SK-N-SH (cell line): ENCODE measurements at regions not wholly inside any gene's neighbourhood (a gene's known extent, or its start where the extent isn't known, plus 50 kb on each side); places are given as distances from the start of the nearest gene placed in this dataset.

Source experiments
- CTCF ChIA-PET: fragments of 300-600, 350-600 bp; formaldehyde crosslinking; extraction: SDS; loops from one replicate; lab custom pipeline; 2021; lab: Yijun Ruan, JAX
- POLR2A ChIA-PET: fragments of 350-600 bp; sonication (Branson Sonifier 250); formaldehyde crosslinking; extraction: SDS; loops from one replicate; lab custom pipeline; 2020; ENCODE audit warnings: antibody characterized with exemption, inconsistent platforms; lab: Yijun Ruan, JAX
- DNase-seq: peaks from one replicate; pipeline ENCODE4 v3.0.0; 2012
- H2AFZ ChIP-seq: fragments of 200-600 bp; sonication (generic); 2 replicates; pipeline ENCODE4 v1.8.1; 2016; ENCODE audit warnings: antibody characterized with exemption, mild to moderate bottlenecking, low read depth
- H3F3A ChIP-seq: fragments of 200-600 bp; sonication (generic); replicated peaks from 2 replicates; pipeline ENCODE3; 2016; ENCODE audit warnings: antibody characterized with exemption, mild to moderate bottlenecking; ENCODE audit not compliant: insufficient read depth
- H3K27ac ChIP-seq, 2 experiments: fragments of 200-500 bp in 1 of 2; fragments of 200-600 bp in 1 of 2; sonication (Bioruptor generic) in 1 of 2; sonication (generic), shearing (Covaris generic) in 1 of 2; 2 replicates each; pipeline versions ENCODE4 v1.5.1 to v1.6.1; 2014 to 2016; ENCODE audit warnings: low read depth in 2 of 2, inconsistent platforms in 1 of 2, low read length in 1 of 2, mild to moderate bottlenecking in 1 of 2, mixed read lengths in 1 of 2
- H3K27me3 ChIP-seq: fragments of 200-600 bp; sonication (generic), shearing (Covaris generic); 2 replicates; pipeline ENCODE4 v1.6.1; 2016; ENCODE audit warnings: mixed run types; ENCODE audit not compliant: insufficient read depth
- H3K36me3 ChIP-seq, 2 experiments: fragments of 200-500 bp in 1 of 2; fragments of 200-600 bp in 1 of 2; sonication (Bioruptor generic) in 1 of 2; sonication (generic) in 1 of 2; replicated peaks in 1 of 2; 2 replicates each; pipeline versions ENCODE3 to v1.5.1; 2014 to 2016; ENCODE audit warnings: low read length in 1 of 2, mild to moderate bottlenecking in 1 of 2; ENCODE audit not compliant: insufficient read depth in 2 of 2, control insufficient read depth in 1 of 2
- H3K4me1 ChIP-seq, 2 experiments: fragments of 200-500 bp in 1 of 2; fragments of 200-600 bp in 1 of 2; sonication (Bioruptor generic) in 1 of 2; sonication (generic), shearing (Covaris generic) in 1 of 2; 2 replicates each; pipeline versions ENCODE4 v1.5.1 to v1.6.1; 2014 to 2016; ENCODE audit warnings: low read depth in 1 of 2, low read length in 1 of 2, mixed run types in 1 of 2; ENCODE audit not compliant: insufficient read depth in 2 of 2, control insufficient read depth in 1 of 2
- H3K4me2 ChIP-seq: fragments of 200-600 bp; sonication (generic), shearing (Covaris generic); 2 replicates; pipeline ENCODE4 v1.6.1; 2017; ENCODE audit warnings: mixed run types
- H3K4me3 ChIP-seq, 2 experiments: fragments of 200-500 bp in 1 of 2; fragments of 200-600 bp in 1 of 2; sonication (Bioruptor generic) in 1 of 2; sonication (generic), shearing (Covaris generic) in 1 of 2; 2 replicates each; pipeline versions ENCODE4 v1.5.1 to v1.8.1; 2014 to 2016; ENCODE audit warnings: low read depth in 2 of 2, inconsistent platforms in 1 of 2, low read length in 1 of 2, mild to moderate bottlenecking in 1 of 2, mixed read lengths in 1 of 2, moderate library complexity in 1 of 2
- H3K79me2 ChIP-seq: fragments of 200-600 bp; sonication (generic); 2 replicates; pipeline ENCODE4 v1.8.1; 2017; ENCODE audit warnings: mild to moderate bottlenecking; ENCODE audit not compliant: insufficient read depth
- H3K9ac ChIP-seq: fragments of 200-600 bp; sonication (generic); 2 replicates; pipeline ENCODE4 v1.6.1; 2017; ENCODE audit warnings: mixed run types
- H3K9me2 ChIP-seq: fragments of 200-600 bp; sonication (generic); 2 replicates; pipeline ENCODE4 v1.6.1; 2017; ENCODE audit warnings: mixed run types
- H3K9me3 ChIP-seq: fragments of 200-600 bp; sonication (generic); 2 replicates; pipeline ENCODE4 v1.6.1; 2017; ENCODE audit warnings: mixed run types, mild to moderate bottlenecking, moderate library complexity
- H4K20me1 ChIP-seq: fragments of 200-600 bp; sonication (generic); 2 replicates; pipeline ENCODE4 v1.6.1; 2017; ENCODE audit warnings: mild to moderate bottlenecking, mixed run types; ENCODE audit not compliant: insufficient read depth
- CHD2 ChIP-seq: fragments of 150-350 bp; IDR thresholded peaks from 2 replicates; pipeline ENCODE4 v1.6.1; 2018; ENCODE audit warnings: low read length; ENCODE audit not compliant: partially characterized antibody
- CTCF ChIP-seq: fragments of 200-600 bp; sonication (generic); IDR thresholded peaks from 2 replicates; pipeline ENCODE4 v1.6.1; 2017; ENCODE audit warnings: antibody characterized with exemption, mild to moderate bottlenecking, moderate library complexity
- ELF1 ChIP-seq: IDR thresholded peaks from 2 replicates; pipeline ENCODE4 v1.4.0; 2012
- EP300 ChIP-seq, 2 experiments: IDR thresholded peaks; 2 replicates each; pipeline versions ENCODE4 v1.4.0 to v1.6.1; 2012; ENCODE audit warnings: borderline replicate concordance in 1 of 2, low read depth in 1 of 2, low read length in 1 of 2
- FOSL2 ChIP-seq: IDR thresholded peaks from 2 replicates; pipeline ENCODE4 v1.4.0; 2012; ENCODE audit warnings: low read depth, mild to moderate bottlenecking, moderate library complexity, borderline replicate concordance
- FOXM1 ChIP-seq: IDR thresholded peaks from 2 replicates; pipeline ENCODE4 v1.4.0; 2012; ENCODE audit warnings: low read depth, mild to moderate bottlenecking
- GATA2 ChIP-seq: sonication (generic); formaldehyde crosslinking; IDR thresholded peaks from 2 replicates; pipeline ENCODE4 v1.5.0; 2020; ENCODE audit warnings: mild to moderate bottlenecking, missing genetic modification reagents
- IRF3 ChIP-seq: fragments of 150-350 bp; IDR thresholded peaks from 2 replicates; pipeline ENCODE4 v1.6.1; 2016; ENCODE audit warnings: mild to moderate bottlenecking, low read depth, low read length
- JUND ChIP-seq: IDR thresholded peaks from 2 replicates; pipeline ENCODE4 v1.4.0; 2012
- MAX ChIP-seq: IDR thresholded peaks from 2 replicates; pipeline ENCODE4 v1.4.0; 2012; ENCODE audit warnings: low read depth
- MEF2A ChIP-seq: IDR thresholded peaks from 2 replicates; pipeline ENCODE4 v1.4.0; 2012; ENCODE audit warnings: low read depth, borderline replicate concordance
- MXI1 ChIP-seq: IDR thresholded peaks from 2 replicates; pipeline ENCODE4 v1.6.1; 2012; ENCODE audit warnings: mild to moderate bottlenecking, low read depth, low read length, improper control_type of control experiment
- NRF1 ChIP-seq: IDR thresholded peaks from 2 replicates; pipeline ENCODE4 v1.6.1; 2012; ENCODE audit warnings: low read depth, mild to moderate bottlenecking, low read length
- PBX3 ChIP-seq: IDR thresholded peaks from 2 replicates; pipeline ENCODE4; 2012
- RAD21 ChIP-seq: IDR thresholded peaks from 2 replicates; pipeline ENCODE4 v1.6.1; 2012; ENCODE audit warnings: mild to moderate bottlenecking, low read length
- RCOR1 ChIP-seq: fragments of 150-350 bp; IDR thresholded peaks from 2 replicates; pipeline ENCODE4 v1.6.1; 2017; ENCODE audit warnings: antibody characterized with exemption, low read length
- RFX5 ChIP-seq: IDR thresholded peaks from 2 replicates; pipeline ENCODE4 v1.6.1; 2012; ENCODE audit warnings: mild to moderate bottlenecking, improper control_type of control experiment, low read length
- SIN3A ChIP-seq: IDR thresholded peaks from 2 replicates; pipeline ENCODE4 v1.6.1; 2012; ENCODE audit warnings: low read depth, mild to moderate bottlenecking, low read length, moderate library complexity, borderline replicate concordance
- SMC3 ChIP-seq: IDR thresholded peaks from 2 replicates; pipeline ENCODE4 v1.6.1; 2012; ENCODE audit warnings: low read depth, low read length, improper control_type of control experiment
- TCF12 ChIP-seq: IDR thresholded peaks from 2 replicates; pipeline ENCODE4 v1.4.0; 2012
- TEAD4 ChIP-seq: IDR thresholded peaks from 2 replicates; pipeline ENCODE4 v1.4.0; 2012; ENCODE audit warnings: mild to moderate bottlenecking, borderline replicate concordance; ENCODE audit not compliant: insufficient read depth
- YY1 ChIP-seq: IDR thresholded peaks from 2 replicates; pipeline ENCODE4 v1.4.0; 2012; ENCODE audit warnings: low read depth, mild to moderate bottlenecking
- WGBS: methylation state at CpG from one replicate; pipeline ENCODE4 v1.1.6; 2017; ENCODE audit warnings: low lambda C conversion rate; 5-methylcytosine and 5-hydroxymethylcytosine counted together

GRCh38 chr16:17565605-17566004 lies 94.8 kb upstream of the XYLT1 start:
- 74% methylated on average over 3 of the region's 3 CpGs for WGBS
- DNase-seq, result no peak
- Histone ChIP-seq H3K4me2 (no peak overlapping the region), H3K9ac (no peak overlapping the region), H3K79me2 (no peaks in the 10 kb centered on the region), H3K27me3 (no peaks in the 10 kb centered on the region), H3K4me3 (no peak overlapping the region), H3K9me2 (no peaks in the 10 kb centered on the region), H3K4me1 (peaks cover 0 to 12% of the 10 kb centered on the region in 2 experiments; a peak in 1 of 4 replicates), H3K36me3 (no peaks in the 10 kb centered on the region), H2AFZ (no peak overlapping the region), H3F3A (no peaks in the 10 kb centered on the region), H4K20me1 (no peaks in the 10 kb centered on the region), H3K27ac (no peak overlapping the region), H3K9me3 (no peaks in the 10 kb centered on the region)
- CTCF ChIA-PET, result interaction anchor here (1.6 to 2.9 kb wide), 2 partner anchors 9 to 13 kb away, joined by 4 to 11 read pairs; no protein-coding TSS in a partner anchor
- POLR2A ChIA-PET, result interaction anchor here (0.6 to 0.7 kb wide), 2 partner anchors 13 to 644 kb away, joined by 5 read pairs; no protein-coding TSS in a partner anchor
- TF ChIP-seq CHD2 (no peak), YY1 (no peak), MAX (no peak), GATA2 (CRISPR knock-in tag) (no peak), CTCF (peak; percentile 22; the same call in 1 of the 2 replicates)

GRCh38 chr16:17564856-17565255 lies 94.1 kb upstream of the XYLT1 start:
- no peak for TF ChIP-seq JUND
- TF ChIP-seq MEF2A, result no peak
- no peak for TF ChIP-seq CHD2
- no peak for TF ChIP-seq SMC3
- no peak for TF ChIP-seq EP300 (IDR thresholded peaks at IDR 0.05; ENCODE audit: borderline replicate concordance in 1 of 2, low read depth in 1 of 2, low read length in 1 of 2)
- no peak for TF ChIP-seq FOXM1
- no peak for TF ChIP-seq MXI1
- TF ChIP-seq NRF1, result no peak
- TF ChIP-seq SIN3A, result no peak
- TF ChIP-seq ELF1, result no peak
- no peak for TF ChIP-seq RCOR1
- no peak for TF ChIP-seq TEAD4
- TF ChIP-seq YY1, result no peak
- TF ChIP-seq PBX3, result no peak
- TF ChIP-seq RFX5, result no peak
- TF ChIP-seq RAD21, result no peak
- TF ChIP-seq FOSL2, result no peak
- no peak for TF ChIP-seq IRF3
- no peak for TF ChIP-seq TCF12
- H3K27me3 ChIP-seq, result no peaks in the 10 kb centered on the region
- H3K27ac ChIP-seq, result no peak overlapping the region
- no peak overlapping the region for H3K9ac ChIP-seq
- H3K9me2 ChIP-seq, result no peaks in the 10 kb centered on the region
- H3K4me1 ChIP-seq, result peaks cover 0 to 12% of the 10 kb centered on the region in 2 experiments; a peak in 1 of 4 replicates
- H2AFZ ChIP-seq, result no peak overlapping the region
- no peaks in the 10 kb centered on the region for H4K20me1 ChIP-seq
- 80% methylated on average over 6 of the region's 6 CpGs for WGBS
- no peaks in the 10 kb centered on the region for H3K9me3 ChIP-seq
- DNase-seq, result no peak
- POLR2A ChIA-PET, result interaction anchor here (0.6 kb wide), 1 partner anchor 644 kb away, joined by 5 read pairs; no protein-coding TSS in a partner anchor
- H3K79me2 ChIP-seq, result no peaks in the 10 kb centered on the region
- H3K4me3 ChIP-seq, result no peak overlapping the region
- H3F3A ChIP-seq, result no peaks in the 10 kb centered on the region
- no peak overlapping the region for H3K4me2 ChIP-seq
- H3K36me3 ChIP-seq, result no peaks in the 10 kb centered on the region
- CTCF ChIA-PET, result interaction anchor here (1.6 to 2.9 kb wide), 2 partner anchors 8 to 14 kb away, joined by 4 to 11 read pairs; no protein-coding TSS in a partner anchor
